ENCODE measurements at regions not wholly inside any gene's neighbourhood (a gene's known extent, or its start where the extent isn't known, plus 50 kb on each side); places are given as distances from the start of the nearest gene placed in this dataset.

DNA sequence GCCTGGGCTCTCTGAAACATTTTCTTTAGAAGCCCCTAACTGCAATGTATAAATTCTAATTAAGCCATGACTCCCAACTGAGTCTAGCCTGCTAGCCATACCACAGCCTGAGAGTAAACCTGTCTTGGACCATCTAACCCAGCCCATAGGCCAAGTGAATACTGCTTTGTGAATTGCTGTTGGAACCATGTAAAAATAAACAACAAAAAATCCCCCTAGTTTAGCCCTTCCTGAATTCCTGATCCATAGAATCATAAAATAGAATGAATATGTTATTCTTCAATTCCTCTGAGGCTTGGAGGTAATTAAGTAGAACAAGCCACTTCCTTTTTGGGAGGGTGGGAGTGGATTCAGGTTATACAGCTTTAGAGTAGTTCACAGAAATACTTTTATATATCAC lies 1496.4 kb downstream of the MRPL39 start:
- Histone ChIP-seq H3K4me1 (ENCODE audit: control insufficient read depth, insufficient read depth, low read length) (no peaks in the 10 kb centered on the region), H3K9me3 (ENCODE audit: control insufficient read depth, insufficient read depth, low read depth, low read length) (no peaks in the 10 kb centered on the region), H3K27ac (ENCODE audit: extremely low read depth, low read depth, low read length) (no peak overlapping the region), H3K36me3 (ENCODE audit: control insufficient read depth in 2 of 2, insufficient read depth in 1 of 2, low read length in 2 of 2) (no peaks in the 10 kb centered on the region), H3K4me3 (ENCODE audit: low read depth, low read length) (no peak overlapping the region)
- ChIA-PET POLR2A (no interaction called here), CTCF (no interaction called here)
- no peak for TF ChIP-seq ZSCAN16 (tag by site-specific recombination; IDR thresholded peaks at IDR 0.05)
- TF ChIP-seq ZNF324 (tag by site-specific recombination; IDR thresholded peaks at IDR 0.05): no peak
- TF ChIP-seq ZNF416 (tag by site-specific recombination; IDR thresholded peaks at IDR 0.05): no peak
- no peak for TF ChIP-seq ZNF645 (tag by site-specific recombination; IDR thresholded peaks at IDR 0.05)
- no peak for TF ChIP-seq ZNF19 (tag by site-specific recombination; IDR thresholded peaks at IDR 0.05; ENCODE audit: low read depth)
- TF ChIP-seq ZNF571 (tag by site-specific recombination; IDR thresholded peaks at IDR 0.05): no peak
- no peak for TF ChIP-seq ZNF214 (tag by site-specific recombination; IDR thresholded peaks at IDR 0.05; ENCODE audit: borderline replicate concordance)
- no peak for TF ChIP-seq ZSCAN30 (tag by site-specific recombination; IDR thresholded peaks at IDR 0.05)
- TF ChIP-seq, protein P1, sequence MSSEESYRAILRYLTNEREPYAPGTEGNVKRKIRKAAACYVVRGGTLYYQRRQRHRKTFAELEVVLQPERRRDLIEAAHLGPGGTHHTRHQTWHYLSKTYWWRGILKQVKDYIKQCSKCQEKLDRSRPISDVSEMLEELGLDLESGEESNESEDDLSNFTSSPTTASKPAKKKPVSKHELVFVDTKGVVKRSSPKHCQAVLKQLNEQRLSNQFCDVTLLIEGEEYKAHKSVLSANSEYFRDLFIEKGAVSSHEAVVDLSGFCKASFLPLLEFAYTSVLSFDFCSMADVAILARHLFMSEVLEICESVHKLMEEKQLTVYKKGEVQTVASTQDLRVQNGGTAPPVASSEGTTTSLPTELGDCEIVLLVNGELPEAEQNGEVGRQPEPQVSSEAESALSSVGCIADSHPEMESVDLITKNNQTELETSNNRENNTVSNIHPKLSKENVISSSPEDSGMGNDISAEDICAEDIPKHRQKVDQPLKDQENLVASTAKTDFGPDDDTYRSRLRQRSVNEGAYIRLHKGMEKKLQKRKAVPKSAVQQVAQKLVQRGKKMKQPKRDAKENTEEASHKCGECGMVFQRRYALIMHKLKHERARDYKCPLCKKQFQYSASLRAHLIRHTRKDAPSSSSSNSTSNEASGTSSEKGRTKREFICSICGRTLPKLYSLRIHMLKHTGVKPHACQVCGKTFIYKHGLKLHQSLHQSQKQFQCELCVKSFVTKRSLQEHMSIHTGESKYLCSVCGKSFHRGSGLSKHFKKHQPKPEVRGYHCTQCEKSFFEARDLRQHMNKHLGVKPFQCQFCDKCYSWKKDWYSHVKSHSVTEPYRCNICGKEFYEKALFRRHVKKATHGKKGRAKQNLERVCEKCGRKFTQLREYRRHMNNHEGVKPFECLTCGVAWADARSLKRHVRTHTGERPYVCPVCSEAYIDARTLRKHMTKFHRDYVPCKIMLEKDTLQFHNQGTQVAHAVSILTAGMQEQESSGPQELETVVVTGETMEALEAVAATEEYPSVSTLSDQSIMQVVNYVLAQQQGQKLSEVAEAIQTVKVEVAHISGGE (tag by site-specific recombination; conservative IDR thresholded peaks at IDR 0.05; ENCODE audit: low read depth): no peak
- TF ChIP-seq ZNF280D (tag by site-specific recombination; IDR thresholded peaks at IDR 0.05): no peak
- TF ChIP-seq TRIM28 (IDR thresholded peaks at IDR 0.05; ENCODE audit: borderline replicate concordance, low read length): no peak
- no peak for TF ChIP-seq ZBTB1 (tag by site-specific recombination; IDR thresholded peaks at IDR 0.05)
- no peak for TF ChIP-seq ZNF530 (tag by site-specific recombination; IDR thresholded peaks at IDR 0.05; ENCODE audit: low read depth)
- no peak for TF ChIP-seq KLF16 (tag by site-specific recombination; IDR thresholded peaks at IDR 0.05)
- TF ChIP-seq, protein P2, sequence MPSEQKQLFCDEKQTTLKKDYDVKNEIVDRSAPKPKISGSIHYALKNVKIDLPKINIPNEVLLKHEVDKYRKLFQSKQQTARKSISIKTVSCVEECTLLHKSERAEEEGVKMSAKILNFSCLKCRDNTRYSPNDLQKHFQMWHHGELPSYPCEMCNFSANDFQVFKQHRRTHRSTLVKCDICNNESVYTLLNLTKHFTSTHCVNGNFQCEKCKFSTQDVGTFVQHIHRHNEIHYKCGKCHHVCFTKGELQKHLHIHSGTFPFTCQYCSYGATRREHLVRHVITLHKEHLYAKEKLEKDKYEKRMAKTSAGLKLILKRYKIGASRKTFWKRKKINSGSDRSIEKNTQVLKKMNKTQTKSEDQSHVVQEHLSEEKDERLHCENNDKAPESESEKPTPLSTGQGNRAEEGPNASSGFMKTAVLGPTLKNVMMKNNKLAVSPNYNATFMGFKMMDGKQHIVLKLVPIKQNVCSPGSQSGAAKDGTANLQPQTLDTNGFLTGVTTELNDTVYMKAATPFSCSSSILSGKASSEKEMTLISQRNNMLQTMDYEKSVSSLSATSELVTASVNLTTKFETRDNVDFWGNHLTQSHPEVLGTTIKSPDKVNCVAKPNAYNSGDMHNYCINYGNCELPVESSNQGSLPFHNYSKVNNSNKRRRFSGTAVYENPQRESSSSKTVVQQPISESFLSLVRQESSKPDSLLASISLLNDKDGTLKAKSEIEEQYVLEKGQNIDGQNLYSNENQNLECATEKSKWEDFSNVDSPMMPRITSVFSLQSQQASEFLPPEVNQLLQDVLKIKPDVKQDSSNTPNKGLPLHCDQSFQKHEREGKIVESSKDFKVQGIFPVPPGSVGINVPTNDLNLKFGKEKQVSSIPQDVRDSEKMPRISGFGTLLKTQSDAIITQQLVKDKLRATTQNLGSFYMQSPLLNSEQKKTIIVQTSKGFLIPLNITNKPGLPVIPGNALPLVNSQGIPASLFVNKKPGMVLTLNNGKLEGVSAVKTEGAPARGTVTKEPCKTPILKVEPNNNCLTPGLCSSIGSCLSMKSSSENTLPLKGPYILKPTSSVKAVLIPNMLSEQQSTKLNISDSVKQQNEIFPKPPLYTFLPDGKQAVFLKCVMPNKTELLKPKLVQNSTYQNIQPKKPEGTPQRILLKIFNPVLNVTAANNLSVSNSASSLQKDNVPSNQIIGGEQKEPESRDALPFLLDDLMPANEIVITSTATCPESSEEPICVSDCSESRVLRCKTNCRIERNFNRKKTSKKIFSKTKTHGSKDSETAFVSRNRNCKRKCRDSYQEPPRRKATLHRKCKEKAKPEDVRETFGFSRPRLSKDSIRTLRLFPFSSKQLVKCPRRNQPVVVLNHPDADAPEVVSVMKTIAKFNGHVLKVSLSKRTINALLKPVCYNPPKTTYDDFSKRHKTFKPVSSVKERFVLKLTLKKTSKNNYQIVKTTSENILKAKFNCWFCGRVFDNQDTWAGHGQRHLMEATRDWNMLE (tag by site-specific recombination; conservative IDR thresholded peaks at IDR 0.05; ENCODE audit: low read depth): no peak
- no peak for TF ChIP-seq ZNF677 (tag by site-specific recombination; IDR thresholded peaks at IDR 0.05)
- TF ChIP-seq PRDM4 (tag by site-specific recombination; IDR thresholded peaks at IDR 0.05): no peak

All from HEK293 (cell line).